Liver (tissue), 8 donors: ENCODE measurements at regions not wholly inside any gene's neighbourhood (a gene's known extent, or its start where the extent isn't known, plus 50 kb on each side); places are given as distances from the start of the nearest gene placed in this dataset.

Source experiments
- DNase-seq: peaks from one replicate; pipeline ENCODE4 v3.0.0-alpha.2; 2017; ENCODE audit warnings: low spot score
- H3K27ac ChIP-seq, 2 donors: one replicate each; pipeline ENCODE4 v1.7.0; 2013; ENCODE audit warnings: inconsistent platforms in 2 of 2, low read length in 2 of 2, control low read depth in 1 of 2, low read depth in 1 of 2, mild to moderate bottlenecking in 1 of 2
- H3K27me3 ChIP-seq, 4 donors: one replicate each; pipeline versions ENCODE4 v1.6.1 to v1.7.0; 2013; ENCODE audit warnings: low read length in 3 of 4, inconsistent platforms in 1 of 4, mild to moderate bottlenecking in 1 of 4, moderate library complexity in 1 of 4; ENCODE audit not compliant: control insufficient read depth in 4 of 4, insufficient read depth in 4 of 4
- H3K36me3 ChIP-seq, 4 donors: one replicate each; pipeline versions ENCODE4 v1.6.1 to v1.7.0; 2013; ENCODE audit warnings: low read length in 3 of 4, mild to moderate bottlenecking in 3 of 4, low read depth in 1 of 4, moderate library complexity in 1 of 4; ENCODE audit not compliant: control insufficient read depth in 4 of 4, insufficient read depth in 3 of 4
- H3K4me1 ChIP-seq, 4 donors: one replicate each; pipeline versions ENCODE4 v1.6.1 to v1.7.0; 2013; ENCODE audit warnings: low read length in 3 of 4, mild to moderate bottlenecking in 3 of 4, moderate library complexity in 1 of 4; ENCODE audit not compliant: control insufficient read depth in 4 of 4, insufficient read depth in 4 of 4
- H3K4me3 ChIP-seq, 3 donors: one replicate each; pipeline versions ENCODE4 v1.6.1 to v1.7.0; 2013; ENCODE audit warnings: low read length in 3 of 3, control low read depth in 1 of 3, low read depth in 1 of 3, mild to moderate bottlenecking in 1 of 3
- H3K9ac ChIP-seq, 2 donors: one replicate each; pipeline ENCODE4 v1.7.0; 2013; ENCODE audit warnings: low read length in 2 of 2, mild to moderate bottlenecking in 2 of 2, moderate library complexity in 2 of 2, control low read depth in 1 of 2, low read depth in 1 of 2
- H3K9me3 ChIP-seq, 4 donors: one replicate each; pipeline versions ENCODE4 v1.6.1 to v1.7.0; 2013; ENCODE audit warnings: low read length in 3 of 4; ENCODE audit not compliant: control insufficient read depth in 4 of 4
- EGR1 ChIP-seq, 2 donors: IDR thresholded peaks; 2 replicates each; pipeline ENCODE4 v1.6.1; 2016 to 2018; ENCODE audit warnings: antibody characterized with exemption in 2 of 2, low read depth in 2 of 2
- FOXA2 ChIP-seq: IDR thresholded peaks from 2 replicates; pipeline ENCODE4 v1.6.1; 2016; ENCODE audit warnings: antibody characterized with exemption
- GABPA ChIP-seq, 2 donors: IDR thresholded peaks in 1 of 2; conservative IDR thresholded peaks in 1 of 2; 2 replicates each; pipeline ENCODE4 v1.6.1; 2016; ENCODE audit warnings: antibody characterized with exemption in 2 of 2, mild to moderate bottlenecking in 1 of 2, moderate library complexity in 1 of 2
- HNF4A ChIP-seq, 2 donors: conservative IDR thresholded peaks; 2 replicates each; pipeline ENCODE4 v1.6.1; 2016; ENCODE audit warnings: antibody characterized with exemption in 2 of 2, mild to moderate bottlenecking in 2 of 2
- HNF4G ChIP-seq: IDR thresholded peaks from 2 replicates; pipeline ENCODE4 v1.6.1; 2016; ENCODE audit warnings: antibody characterized with exemption
- JUND ChIP-seq, 2 donors: IDR thresholded peaks; 2 replicates each; pipeline ENCODE4 v1.6.1; 2016; ENCODE audit warnings: antibody characterized with exemption in 2 of 2
- NR2F2 ChIP-seq: IDR thresholded peaks from 2 replicates; pipeline ENCODE4 v1.6.1; 2016; ENCODE audit warnings: antibody characterized with exemption
- RAD21 ChIP-seq, 2 donors: IDR thresholded peaks; 2 replicates each; pipeline ENCODE4 v1.6.1; 2016; ENCODE audit warnings: antibody characterized with exemption in 2 of 2, mild to moderate bottlenecking in 2 of 2
- RXRA ChIP-seq, 2 donors: IDR thresholded peaks; 2 replicates each; pipeline ENCODE4 v1.6.1; 2017 to 2018; ENCODE audit warnings: antibody characterized with exemption in 2 of 2, mild to moderate bottlenecking in 1 of 2
- SP1 ChIP-seq: IDR thresholded peaks from 2 replicates; pipeline ENCODE4 v1.6.1; 2018; ENCODE audit warnings: antibody characterized with exemption, mild to moderate bottlenecking
- TAF1 ChIP-seq: conservative IDR thresholded peaks from 2 replicates; pipeline ENCODE4 v1.6.1; 2016; ENCODE audit warnings: antibody characterized with exemption, mild to moderate bottlenecking
- YY1 ChIP-seq: IDR thresholded peaks from 2 replicates; pipeline ENCODE4 v1.6.1; 2016; ENCODE audit warnings: antibody characterized with exemption, mild to moderate bottlenecking
- WGBS: extraction: QIAGEN DNeasy Blood & Tissue Kit; methylation state at CpG from one replicate; pipeline ENCODE4 v1.1.7; 2013; 5-methylcytosine and 5-hydroxymethylcytosine counted together
- TF ChIP-seq, protein P1 (sequence below): IDR thresholded peaks from 2 replicates; pipeline ENCODE4 v1.6.1; 2016; ENCODE audit warnings: antibody characterized with exemption
- TF ChIP-seq, protein P2 (sequence below): fragments of 150-350 bp; IDR thresholded peaks from 2 replicates; pipeline ENCODE4 v1.5.1; 2017; ENCODE audit warnings: improper control_type of control experiment, low read depth, low read length; ENCODE audit not compliant: missing input control
- TF ChIP-seq, protein P3 (sequence below): IDR thresholded peaks from 2 replicates; pipeline ENCODE4 v1.6.1; 2016; ENCODE audit warnings: antibody characterized with exemption
- TF ChIP-seq, protein P4 (sequence below): IDR thresholded peaks from 2 replicates; pipeline ENCODE4 v1.6.1; 2016; ENCODE audit warnings: antibody characterized with exemption
- TF ChIP-seq, protein P5 (sequence below): IDR thresholded peaks from 2 replicates; pipeline ENCODE4 v1.6.1; 2016; ENCODE audit warnings: antibody characterized with exemption, mild to moderate bottlenecking
- donor health status: healthy.
- donor health status: healthy.
- donor health status: healthy.
- donor health status: healthy.
- donor health status: healthy.

DNA sequence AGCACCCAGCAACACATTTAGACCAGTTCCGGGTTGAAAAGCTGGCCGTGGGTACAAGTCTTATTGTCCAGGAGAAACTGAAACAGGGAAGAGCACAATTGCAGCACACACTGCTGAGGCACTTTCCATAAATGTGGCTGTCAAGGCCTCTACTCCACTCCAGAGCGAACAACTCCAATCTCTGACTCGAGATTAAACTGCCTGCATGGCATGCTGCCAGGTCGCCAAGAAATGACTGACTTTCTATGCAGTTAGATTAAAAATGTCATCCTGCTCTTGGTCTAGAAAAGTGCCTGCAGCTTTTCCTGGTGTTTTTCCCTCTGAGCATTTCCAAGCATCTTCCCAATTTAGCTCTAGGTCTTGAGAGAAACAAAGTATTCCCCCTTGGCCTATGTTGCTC is 260.6 kb upstream of the EMCN start (continued):
- TF ChIP-seq, protein P1, sequence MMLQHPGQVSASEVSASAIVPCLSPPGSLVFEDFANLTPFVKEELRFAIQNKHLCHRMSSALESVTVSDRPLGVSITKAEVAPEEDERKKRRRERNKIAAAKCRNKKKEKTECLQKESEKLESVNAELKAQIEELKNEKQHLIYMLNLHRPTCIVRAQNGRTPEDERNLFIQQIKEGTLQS, result no peak
- TF ChIP-seq YY1, result no peak

DNA sequence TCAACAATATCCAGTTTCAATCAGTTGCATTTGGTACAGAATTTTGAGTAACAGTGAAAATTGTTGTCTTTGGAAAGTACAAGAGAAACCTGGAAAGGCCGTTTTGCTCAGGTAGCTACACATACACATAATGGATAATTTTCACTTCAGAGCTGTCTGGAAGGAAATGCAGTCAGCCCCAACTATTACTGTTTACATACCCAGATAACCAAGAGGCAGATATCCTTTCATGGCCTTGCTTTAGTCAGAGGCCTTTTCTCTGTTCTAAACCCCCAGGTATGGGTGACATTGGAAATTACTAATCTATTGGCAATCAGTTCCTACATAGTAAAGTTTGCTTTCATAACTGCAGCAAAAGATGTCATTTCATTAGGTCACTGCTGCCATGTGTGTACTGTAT is 244.9 kb upstream of the EMCN start:
- no peaks in the 10 kb centered on the region for H3K36me3 ChIP-seq
- peaks cover 0 to 7% (median under 1%) of the 10 kb centered on the region in 4 donors for H3K9me3 ChIP-seq
- H3K27me3 ChIP-seq, result no peaks in the 10 kb centered on the region
- TF ChIP-seq, protein P2, sequence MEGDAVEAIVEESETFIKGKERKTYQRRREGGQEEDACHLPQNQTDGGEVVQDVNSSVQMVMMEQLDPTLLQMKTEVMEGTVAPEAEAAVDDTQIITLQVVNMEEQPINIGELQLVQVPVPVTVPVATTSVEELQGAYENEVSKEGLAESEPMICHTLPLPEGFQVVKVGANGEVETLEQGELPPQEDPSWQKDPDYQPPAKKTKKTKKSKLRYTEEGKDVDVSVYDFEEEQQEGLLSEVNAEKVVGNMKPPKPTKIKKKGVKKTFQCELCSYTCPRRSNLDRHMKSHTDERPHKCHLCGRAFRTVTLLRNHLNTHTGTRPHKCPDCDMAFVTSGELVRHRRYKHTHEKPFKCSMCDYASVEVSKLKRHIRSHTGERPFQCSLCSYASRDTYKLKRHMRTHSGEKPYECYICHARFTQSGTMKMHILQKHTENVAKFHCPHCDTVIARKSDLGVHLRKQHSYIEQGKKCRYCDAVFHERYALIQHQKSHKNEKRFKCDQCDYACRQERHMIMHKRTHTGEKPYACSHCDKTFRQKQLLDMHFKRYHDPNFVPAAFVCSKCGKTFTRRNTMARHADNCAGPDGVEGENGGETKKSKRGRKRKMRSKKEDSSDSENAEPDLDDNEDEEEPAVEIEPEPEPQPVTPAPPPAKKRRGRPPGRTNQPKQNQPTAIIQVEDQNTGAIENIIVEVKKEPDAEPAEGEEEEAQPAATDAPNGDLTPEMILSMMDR, result no peak
- TF ChIP-seq, protein P3, sequence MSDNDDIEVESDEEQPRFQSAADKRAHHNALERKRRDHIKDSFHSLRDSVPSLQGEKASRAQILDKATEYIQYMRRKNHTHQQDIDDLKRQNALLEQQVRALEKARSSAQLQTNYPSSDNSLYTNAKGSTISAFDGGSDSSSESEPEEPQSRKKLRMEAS, result no peak
- TF ChIP-seq SP1 (no peak), YY1 (no peak), GABPA (IDR thresholded peaks at IDR 0.05 in 1 of 2, conservative IDR thresholded peaks at IDR 0.05 in 1 of 2) (no peak), EGR1 (IDR thresholded peaks at IDR 0.05; ENCODE audit: low read depth in 2 of 2) (no peak), HNF4A (conservative IDR thresholded peaks at IDR 0.05) (no peak), RAD21 (IDR thresholded peaks at IDR 0.05) (no peak)
- TF ChIP-seq, protein P4, sequence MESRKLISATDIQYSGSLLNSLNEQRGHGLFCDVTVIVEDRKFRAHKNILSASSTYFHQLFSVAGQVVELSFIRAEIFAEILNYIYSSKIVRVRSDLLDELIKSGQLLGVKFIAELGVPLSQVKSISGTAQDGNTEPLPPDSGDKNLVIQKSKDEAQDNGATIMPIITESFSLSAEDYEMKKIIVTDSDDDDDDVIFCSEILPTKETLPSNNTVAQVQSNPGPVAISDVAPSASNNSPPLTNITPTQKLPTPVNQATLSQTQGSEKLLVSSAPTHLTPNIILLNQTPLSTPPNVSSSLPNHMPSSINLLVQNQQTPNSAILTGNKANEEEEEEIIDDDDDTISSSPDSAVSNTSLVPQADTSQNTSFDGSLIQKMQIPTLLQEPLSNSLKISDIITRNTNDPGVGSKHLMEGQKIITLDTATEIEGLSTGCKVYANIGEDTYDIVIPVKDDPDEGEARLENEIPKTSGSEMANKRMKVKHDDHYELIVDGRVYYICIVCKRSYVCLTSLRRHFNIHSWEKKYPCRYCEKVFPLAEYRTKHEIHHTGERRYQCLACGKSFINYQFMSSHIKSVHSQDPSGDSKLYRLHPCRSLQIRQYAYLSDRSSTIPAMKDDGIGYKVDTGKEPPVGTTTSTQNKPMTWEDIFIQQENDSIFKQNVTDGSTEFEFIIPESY, result no peak
- TF ChIP-seq, protein P1, result no peak
- H3K4me3 ChIP-seq, result no peak overlapping the region
- no peak for DNase-seq
- no peak overlapping the region for H3K9ac ChIP-seq
- no peaks in the 10 kb centered on the region for H3K4me1 ChIP-seq
- H3K27ac ChIP-seq, result no peak overlapping the region
- 37% methylated on average over 1 of the region's 1 CpG for WGBS

DNA sequence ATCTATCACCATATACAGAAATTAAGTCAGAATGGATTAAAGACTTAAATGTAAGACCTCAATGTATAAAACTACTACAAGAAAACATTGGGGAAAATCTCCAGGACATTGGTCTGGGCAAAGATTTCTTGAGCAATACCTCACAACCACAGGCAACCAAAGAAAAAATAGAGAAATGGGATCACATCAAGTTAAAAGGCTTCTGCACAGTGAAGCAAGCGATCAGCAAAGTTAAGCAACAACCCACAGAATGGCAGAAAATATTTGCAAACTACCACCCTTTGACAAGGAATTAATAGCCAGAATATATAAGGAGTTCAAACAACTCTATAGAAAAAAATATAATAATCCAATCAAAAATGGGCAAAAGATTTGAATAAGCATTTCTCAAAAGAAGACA is 236.9 kb upstream of the EMCN start:
- 71% methylated on average over 1 of the region's 1 CpG for WGBS
- no peaks in the 10 kb centered on the region for H3K36me3 ChIP-seq
- no peak overlapping the region for H3K4me3 ChIP-seq
- H3K27me3 ChIP-seq, result no peaks in the 10 kb centered on the region
- no peak for DNase-seq
- H3K4me1 ChIP-seq, result no peaks in the 10 kb centered on the region
- no peak overlapping the region for H3K27ac ChIP-seq
- no peak overlapping the region for H3K9ac ChIP-seq
- H3K9me3 ChIP-seq, result peaks cover 0 to 5% (median under 1%) of the 10 kb centered on the region in 4 donors
- TF ChIP-seq RAD21 (IDR thresholded peaks at IDR 0.05), result no peak
- TF ChIP-seq RXRA (IDR thresholded peaks at IDR 0.05), result no peak
- TF ChIP-seq TAF1, result no peak
- no peak for TF ChIP-seq HNF4G
- TF ChIP-seq, protein P1, result no peak
- TF ChIP-seq FOXA2, result no peak
- TF ChIP-seq GABPA (IDR thresholded peaks at IDR 0.05 in 1 of 2, conservative IDR thresholded peaks at IDR 0.05 in 1 of 2), result no peak
- TF ChIP-seq EGR1 (IDR thresholded peaks at IDR 0.05; ENCODE audit: low read depth in 2 of 2), result no peak
- no peak for TF ChIP-seq HNF4A (conservative IDR thresholded peaks at IDR 0.05)
- no peak for TF ChIP-seq JUND (IDR thresholded peaks at IDR 0.05)
- no peak for TF ChIP-seq SP1
- no peak for TF ChIP-seq YY1
- TF ChIP-seq, protein P4, result no peak
- TF ChIP-seq, protein P5, sequence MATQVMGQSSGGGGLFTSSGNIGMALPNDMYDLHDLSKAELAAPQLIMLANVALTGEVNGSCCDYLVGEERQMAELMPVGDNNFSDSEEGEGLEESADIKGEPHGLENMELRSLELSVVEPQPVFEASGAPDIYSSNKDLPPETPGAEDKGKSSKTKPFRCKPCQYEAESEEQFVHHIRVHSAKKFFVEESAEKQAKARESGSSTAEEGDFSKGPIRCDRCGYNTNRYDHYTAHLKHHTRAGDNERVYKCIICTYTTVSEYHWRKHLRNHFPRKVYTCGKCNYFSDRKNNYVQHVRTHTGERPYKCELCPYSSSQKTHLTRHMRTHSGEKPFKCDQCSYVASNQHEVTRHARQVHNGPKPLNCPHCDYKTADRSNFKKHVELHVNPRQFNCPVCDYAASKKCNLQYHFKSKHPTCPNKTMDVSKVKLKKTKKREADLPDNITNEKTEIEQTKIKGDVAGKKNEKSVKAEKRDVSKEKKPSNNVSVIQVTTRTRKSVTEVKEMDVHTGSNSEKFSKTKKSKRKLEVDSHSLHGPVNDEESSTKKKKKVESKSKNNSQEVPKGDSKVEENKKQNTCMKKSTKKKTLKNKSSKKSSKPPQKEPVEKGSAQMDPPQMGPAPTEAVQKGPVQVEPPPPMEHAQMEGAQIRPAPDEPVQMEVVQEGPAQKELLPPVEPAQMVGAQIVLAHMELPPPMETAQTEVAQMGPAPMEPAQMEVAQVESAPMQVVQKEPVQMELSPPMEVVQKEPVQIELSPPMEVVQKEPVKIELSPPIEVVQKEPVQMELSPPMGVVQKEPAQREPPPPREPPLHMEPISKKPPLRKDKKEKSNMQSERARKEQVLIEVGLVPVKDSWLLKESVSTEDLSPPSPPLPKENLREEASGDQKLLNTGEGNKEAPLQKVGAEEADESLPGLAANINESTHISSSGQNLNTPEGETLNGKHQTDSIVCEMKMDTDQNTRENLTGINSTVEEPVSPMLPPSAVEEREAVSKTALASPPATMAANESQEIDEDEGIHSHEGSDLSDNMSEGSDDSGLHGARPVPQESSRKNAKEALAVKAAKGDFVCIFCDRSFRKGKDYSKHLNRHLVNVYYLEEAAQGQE, result no peak
- no peak for TF ChIP-seq NR2F2
